Cardiac fibroblast (primary cell): ENCODE measurements at regions not wholly inside any gene's neighbourhood (a gene's known extent, or its start where the extent isn't known, plus 50 kb on each side); places are given as distances from the start of the nearest gene placed in this dataset.

Source experiments
- DNase-seq, 2 donors: peaks; one replicate each; pipeline versions ENCODE4 v3.0.0 to v3.0.0-alpha.2; 2010; ENCODE audit warnings: low read depth in 2 of 2
- H3K4me3 ChIP-seq, 2 donors: replicated peaks in 1 of 2; 1 replicate in 1 of 2; 2 replicates in 1 of 2; pipeline ENCODE4 v1.5.1; 2011; ENCODE audit warnings: low read depth in 2 of 2, low read length in 2 of 2, mild to moderate bottlenecking in 2 of 2, moderate library complexity in 1 of 2
- CTCF ChIP-seq: IDR thresholded peaks from one replicate; pipeline ENCODE4 v1.5.1; 2011; ENCODE audit warnings: low read depth, mild to moderate bottlenecking, low read length, inconsistent platforms

- peak in 1 of 2 donors; percentile 62 for DNase-seq
- TF ChIP-seq CTCF: no peak
- H3K4me3 ChIP-seq: no peak overlapping the region
Observed at GRCh38 chr3:38984731-38985130, 67.0 kb downstream of the SCN11A start.

- DNase-seq: no peak
- TF ChIP-seq CTCF: no peak
- no peak overlapping the region for H3K4me3 ChIP-seq
Observed at GRCh38 chr3:38984110-38984509, 67.6 kb downstream of the SCN11A start.

GRCh38 chr3:38980938-38981337 lies 70.8 kb downstream of the SCN11A start:
- no peak overlapping the region for H3K4me3 ChIP-seq
- DNase-seq: no peak
- no peak for TF ChIP-seq CTCF

- DNase-seq: no peak
- no peak for TF ChIP-seq CTCF
- no peak overlapping the region for H3K4me3 ChIP-seq
Observed at GRCh38 chr3:38978729-38979128, 73.0 kb downstream of the SCN11A start.

- no peak for DNase-seq
- no peak overlapping the region for H3K4me3 ChIP-seq
- TF ChIP-seq CTCF: no peak
Observed at GRCh38 chr3:38970851-38971638, 80.7 kb downstream of the SCN11A start.

- DNase-seq: no peak
- no peak overlapping the region for H3K4me3 ChIP-seq
- TF ChIP-seq CTCF: no peak
Observed at GRCh38 chr3:38969317-38970235, 82.2 kb downstream of the SCN11A start.
